HL-60 (cell line): ENCODE measurements at regions not wholly inside any gene's neighbourhood (a gene's known extent, or its start where the extent isn't known, plus 50 kb on each side); places are given as distances from the start of the nearest gene placed in this dataset.

ENCODE experiments used
- CTCF ChIP-seq: IDR thresholded peaks from one replicate; pipeline ENCODE4 v1.5.1; 2011; ENCODE audit warnings: low read length, control low read depth, inconsistent platforms; ENCODE audit not compliant: insufficient read depth
- REST ChIP-seq: IDR thresholded peaks from 2 replicates; pipeline ENCODE4 v1.6.1; 2012; ENCODE audit warnings: low read depth; ENCODE audit not compliant: insufficient replicate concordance

- TF ChIP-seq CTCF, result no peak
- TF ChIP-seq REST, result no peak
Observed at GRCh38 chr12:77592836-77593235, 237.9 kb upstream of the NAV3 start.
